ENCODE measurements at regions not wholly inside any gene's neighbourhood (a gene's known extent, or its start where the extent isn't known, plus 50 kb on each side); places are given as distances from the start of the nearest gene placed in this dataset.

DNA sequence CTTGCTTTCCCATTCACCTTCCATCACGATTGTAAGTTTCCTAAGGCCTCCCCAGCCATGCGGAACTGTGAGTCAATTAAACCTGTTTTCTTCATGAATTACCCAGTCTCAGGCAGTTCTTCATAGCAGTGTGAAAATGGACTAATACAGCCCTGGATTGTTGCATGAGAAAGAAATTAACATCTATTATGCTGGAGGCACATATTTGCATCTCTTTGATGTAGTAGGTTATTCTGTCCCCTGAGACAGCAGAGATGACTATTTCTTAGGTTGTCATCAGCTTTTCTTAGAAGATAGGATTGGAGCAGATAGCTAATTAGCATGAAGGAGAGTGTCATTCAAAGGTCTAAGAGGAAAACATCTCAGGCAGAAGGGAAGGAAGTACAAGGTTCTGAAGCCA lies 166.2 kb downstream of the OMA1 start:
- no peaks in the 10 kb centered on the region for H3K9me2 ChIP-seq
- H2AFZ ChIP-seq (ENCODE audit: low read depth): no peak overlapping the region
- H3K36me3 ChIP-seq (replicated peaks in 1 of 2; ENCODE audit: control insufficient read depth in 1 of 2, insufficient read depth in 2 of 2, low read length in 1 of 2): no peaks in the 10 kb centered on the region
- H4K20me1 ChIP-seq (ENCODE audit: insufficient read depth): no peaks in the 10 kb centered on the region
- POLR2A ChIA-PET: no interaction called here
- no peak for TF ChIP-seq POLR2AphosphoS5 (IDR thresholded peaks at IDR 0.05; ENCODE audit: low read depth, low read length)
- no peak overlapping the region for H3K4me2 ChIP-seq
- CTCF ChIA-PET: interaction anchor here (0.5 to 1.4 kb wide), 2 partner anchors 11 to 25 kb away, joined by 3 to 4 read pairs; no protein-coding TSS in a partner anchor
- no peak for DNase-seq
- WGBS (ENCODE audit: low lambda C conversion rate): 56% methylated on average over 2 of the region's 2 CpGs
- no peaks in the 10 kb centered on the region for H3K79me2 ChIP-seq (ENCODE audit: insufficient read depth)
- H3K9ac ChIP-seq: no peak overlapping the region
- no peaks in the 10 kb centered on the region for H3K27me3 ChIP-seq (ENCODE audit: insufficient read depth)
- H3K27ac ChIP-seq (ENCODE audit: low read depth in 2 of 2, low read length in 1 of 2): no peak overlapping the region
- no peaks in the 10 kb centered on the region for H3F3A ChIP-seq (replicated peaks; ENCODE audit: insufficient read depth)
- H3K9me3 ChIP-seq: no peaks in the 10 kb centered on the region
- no peak overlapping the region for H3K4me3 ChIP-seq (ENCODE audit: low read depth in 2 of 2, low read length in 1 of 2)
- H3K4me1 ChIP-seq (ENCODE audit: control insufficient read depth in 1 of 2, insufficient read depth in 2 of 2, low read depth in 1 of 2, low read length in 1 of 2): no peaks in the 10 kb centered on the region

DNA sequence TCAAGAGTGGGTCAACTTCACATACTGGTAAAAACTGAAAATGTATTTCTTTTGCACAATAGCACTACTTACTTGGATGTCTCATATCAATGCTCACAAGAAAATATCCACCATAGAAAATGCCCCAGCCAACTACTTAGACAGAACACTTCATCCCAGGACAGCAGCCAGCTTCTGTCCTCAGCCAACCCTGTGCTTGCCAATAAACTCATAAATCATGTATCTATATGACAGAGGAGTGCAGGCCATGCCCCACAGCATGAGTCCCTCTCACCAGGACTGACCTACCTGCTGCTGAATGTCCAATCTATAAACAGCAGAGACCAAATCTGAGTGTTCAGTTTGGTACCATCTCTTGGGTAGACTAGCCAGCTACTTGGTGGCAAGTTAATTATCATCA lies 179.3 kb downstream of the OMA1 start:
- CTCF ChIA-PET: no interaction called here
- Histone ChIP-seq H3K27ac (ENCODE audit: low read depth in 2 of 2, low read length in 1 of 2) (no peak overlapping the region), H4K20me1 (ENCODE audit: insufficient read depth) (no peaks in the 10 kb centered on the region), H3K9ac (no peak overlapping the region), H3K4me2 (no peak overlapping the region), H3K27me3 (ENCODE audit: insufficient read depth) (no peaks in the 10 kb centered on the region), H3F3A (replicated peaks; ENCODE audit: insufficient read depth) (no peaks in the 10 kb centered on the region), H2AFZ (ENCODE audit: low read depth) (no peak overlapping the region), H3K9me2 (no peaks in the 10 kb centered on the region), H3K9me3 (no peaks in the 10 kb centered on the region), H3K4me1 (ENCODE audit: control insufficient read depth in 1 of 2, insufficient read depth in 2 of 2, low read depth in 1 of 2, low read length in 1 of 2) (no peaks in the 10 kb centered on the region), H3K79me2 (ENCODE audit: insufficient read depth) (no peaks in the 10 kb centered on the region), H3K36me3 (replicated peaks in 1 of 2; ENCODE audit: control insufficient read depth in 1 of 2, insufficient read depth in 2 of 2, low read length in 1 of 2) (no peaks in the 10 kb centered on the region), H3K4me3 (ENCODE audit: low read depth in 2 of 2, low read length in 1 of 2) (no peak overlapping the region)
- no peak for DNase-seq
- TF ChIP-seq TAF1 (IDR thresholded peaks at IDR 0.05; ENCODE audit: borderline replicate concordance, low read depth, low read length): no peak
- TF ChIP-seq, protein P1, sequence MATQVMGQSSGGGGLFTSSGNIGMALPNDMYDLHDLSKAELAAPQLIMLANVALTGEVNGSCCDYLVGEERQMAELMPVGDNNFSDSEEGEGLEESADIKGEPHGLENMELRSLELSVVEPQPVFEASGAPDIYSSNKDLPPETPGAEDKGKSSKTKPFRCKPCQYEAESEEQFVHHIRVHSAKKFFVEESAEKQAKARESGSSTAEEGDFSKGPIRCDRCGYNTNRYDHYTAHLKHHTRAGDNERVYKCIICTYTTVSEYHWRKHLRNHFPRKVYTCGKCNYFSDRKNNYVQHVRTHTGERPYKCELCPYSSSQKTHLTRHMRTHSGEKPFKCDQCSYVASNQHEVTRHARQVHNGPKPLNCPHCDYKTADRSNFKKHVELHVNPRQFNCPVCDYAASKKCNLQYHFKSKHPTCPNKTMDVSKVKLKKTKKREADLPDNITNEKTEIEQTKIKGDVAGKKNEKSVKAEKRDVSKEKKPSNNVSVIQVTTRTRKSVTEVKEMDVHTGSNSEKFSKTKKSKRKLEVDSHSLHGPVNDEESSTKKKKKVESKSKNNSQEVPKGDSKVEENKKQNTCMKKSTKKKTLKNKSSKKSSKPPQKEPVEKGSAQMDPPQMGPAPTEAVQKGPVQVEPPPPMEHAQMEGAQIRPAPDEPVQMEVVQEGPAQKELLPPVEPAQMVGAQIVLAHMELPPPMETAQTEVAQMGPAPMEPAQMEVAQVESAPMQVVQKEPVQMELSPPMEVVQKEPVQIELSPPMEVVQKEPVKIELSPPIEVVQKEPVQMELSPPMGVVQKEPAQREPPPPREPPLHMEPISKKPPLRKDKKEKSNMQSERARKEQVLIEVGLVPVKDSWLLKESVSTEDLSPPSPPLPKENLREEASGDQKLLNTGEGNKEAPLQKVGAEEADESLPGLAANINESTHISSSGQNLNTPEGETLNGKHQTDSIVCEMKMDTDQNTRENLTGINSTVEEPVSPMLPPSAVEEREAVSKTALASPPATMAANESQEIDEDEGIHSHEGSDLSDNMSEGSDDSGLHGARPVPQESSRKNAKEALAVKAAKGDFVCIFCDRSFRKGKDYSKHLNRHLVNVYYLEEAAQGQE (IDR thresholded peaks at IDR 0.05; ENCODE audit: low read depth, low read length): no peak
- no peak for TF ChIP-seq GABPA (IDR thresholded peaks at IDR 0.05; ENCODE audit: low read depth)
- POLR2A ChIA-PET: no interaction called here

DNA sequence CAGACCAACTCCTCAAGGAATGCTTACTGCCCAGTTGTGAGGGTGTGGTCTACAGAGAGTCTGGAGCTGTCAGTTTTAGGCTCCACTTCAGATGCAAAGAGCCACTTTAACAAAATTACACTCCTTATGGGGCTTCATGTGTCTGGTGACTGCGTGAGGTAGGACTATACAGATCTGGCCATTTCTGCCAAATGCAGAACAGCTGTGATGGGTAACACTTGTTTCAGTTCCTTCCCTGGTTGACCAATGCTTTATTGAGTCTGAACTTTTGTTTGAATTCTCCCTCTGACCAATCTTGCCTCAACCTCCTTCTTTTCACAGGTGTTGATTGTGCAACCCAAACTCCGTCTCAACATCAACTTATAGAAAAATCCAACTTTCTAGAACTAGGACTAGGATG lies 181.2 kb downstream of the OMA1 start:
- WGBS (ENCODE audit: low lambda C conversion rate): 44% methylated on average over 2 of the region's 2 CpGs
- Histone ChIP-seq H3K27me3 (ENCODE audit: insufficient read depth) (no peaks in the 10 kb centered on the region), H3K9ac (no peak overlapping the region), H3K4me3 (ENCODE audit: low read depth in 2 of 2, low read length in 1 of 2) (no peak overlapping the region), H4K20me1 (ENCODE audit: insufficient read depth) (no peaks in the 10 kb centered on the region), H3K9me3 (no peaks in the 10 kb centered on the region), H3K79me2 (ENCODE audit: insufficient read depth) (no peaks in the 10 kb centered on the region), H3K4me1 (ENCODE audit: control insufficient read depth in 1 of 2, insufficient read depth in 2 of 2, low read depth in 1 of 2, low read length in 1 of 2) (no peaks in the 10 kb centered on the region), H3K36me3 (replicated peaks in 1 of 2; ENCODE audit: control insufficient read depth in 1 of 2, insufficient read depth in 2 of 2, low read length in 1 of 2) (no peaks in the 10 kb centered on the region), H2AFZ (ENCODE audit: low read depth) (no peak overlapping the region), H3K9me2 (no peaks in the 10 kb centered on the region), H3K27ac (ENCODE audit: low read depth in 2 of 2, low read length in 1 of 2) (no peak overlapping the region), H3F3A (replicated peaks; ENCODE audit: insufficient read depth) (no peaks in the 10 kb centered on the region), H3K4me2 (no peak overlapping the region)
- CTCF ChIA-PET: no interaction called here
- POLR2A ChIA-PET: no interaction called here
- no peak for DNase-seq
- no peak for TF ChIP-seq FOXJ3 (CRISPR knock-in tag; IDR thresholded peaks at IDR 0.05)
- TF ChIP-seq, protein P2, sequence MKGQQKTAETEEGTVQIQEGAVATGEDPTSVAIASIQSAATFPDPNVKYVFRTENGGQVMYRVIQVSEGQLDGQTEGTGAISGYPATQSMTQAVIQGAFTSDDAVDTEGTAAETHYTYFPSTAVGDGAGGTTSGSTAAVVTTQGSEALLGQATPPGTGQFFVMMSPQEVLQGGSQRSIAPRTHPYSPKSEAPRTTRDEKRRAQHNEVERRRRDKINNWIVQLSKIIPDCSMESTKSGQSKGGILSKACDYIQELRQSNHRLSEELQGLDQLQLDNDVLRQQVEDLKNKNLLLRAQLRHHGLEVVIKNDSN (IDR thresholded peaks at IDR 0.05; ENCODE audit: borderline replicate concordance, low read depth): no peak
- no peak for TF ChIP-seq EZH2phosphoT487 (IDR thresholded peaks at IDR 0.05; ENCODE audit: borderline replicate concordance, low read depth)
- no peak for TF ChIP-seq EP300 (IDR thresholded peaks at IDR 0.05; ENCODE audit: borderline replicate concordance in 1 of 2, low read depth in 1 of 2, low read length in 1 of 2)
- TF ChIP-seq, protein P3, sequence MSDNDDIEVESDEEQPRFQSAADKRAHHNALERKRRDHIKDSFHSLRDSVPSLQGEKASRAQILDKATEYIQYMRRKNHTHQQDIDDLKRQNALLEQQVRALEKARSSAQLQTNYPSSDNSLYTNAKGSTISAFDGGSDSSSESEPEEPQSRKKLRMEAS (IDR thresholded peaks at IDR 0.05; ENCODE audit: low read depth): no peak
- TF ChIP-seq, protein P4, sequence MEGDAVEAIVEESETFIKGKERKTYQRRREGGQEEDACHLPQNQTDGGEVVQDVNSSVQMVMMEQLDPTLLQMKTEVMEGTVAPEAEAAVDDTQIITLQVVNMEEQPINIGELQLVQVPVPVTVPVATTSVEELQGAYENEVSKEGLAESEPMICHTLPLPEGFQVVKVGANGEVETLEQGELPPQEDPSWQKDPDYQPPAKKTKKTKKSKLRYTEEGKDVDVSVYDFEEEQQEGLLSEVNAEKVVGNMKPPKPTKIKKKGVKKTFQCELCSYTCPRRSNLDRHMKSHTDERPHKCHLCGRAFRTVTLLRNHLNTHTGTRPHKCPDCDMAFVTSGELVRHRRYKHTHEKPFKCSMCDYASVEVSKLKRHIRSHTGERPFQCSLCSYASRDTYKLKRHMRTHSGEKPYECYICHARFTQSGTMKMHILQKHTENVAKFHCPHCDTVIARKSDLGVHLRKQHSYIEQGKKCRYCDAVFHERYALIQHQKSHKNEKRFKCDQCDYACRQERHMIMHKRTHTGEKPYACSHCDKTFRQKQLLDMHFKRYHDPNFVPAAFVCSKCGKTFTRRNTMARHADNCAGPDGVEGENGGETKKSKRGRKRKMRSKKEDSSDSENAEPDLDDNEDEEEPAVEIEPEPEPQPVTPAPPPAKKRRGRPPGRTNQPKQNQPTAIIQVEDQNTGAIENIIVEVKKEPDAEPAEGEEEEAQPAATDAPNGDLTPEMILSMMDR (IDR thresholded peaks at IDR 0.05): no peak
- TF ChIP-seq GABPA (IDR thresholded peaks at IDR 0.05; ENCODE audit: low read depth): no peak
- TF ChIP-seq NFIC (IDR thresholded peaks at IDR 0.05; ENCODE audit: borderline replicate concordance): no peak
- TF ChIP-seq TAF1 (IDR thresholded peaks at IDR 0.05; ENCODE audit: borderline replicate concordance, low read depth, low read length): no peak
- no peak for TF ChIP-seq POLR2AphosphoS5 (IDR thresholded peaks at IDR 0.05; ENCODE audit: low read depth, low read length)
- no peak for TF ChIP-seq FOXM1 (IDR thresholded peaks at IDR 0.05; ENCODE audit: low read depth)
- no peak for TF ChIP-seq RCOR1 (IDR thresholded peaks at IDR 0.05; ENCODE audit: low read length)
- TF ChIP-seq NRF1 (IDR thresholded peaks at IDR 0.05; ENCODE audit: low read depth, low read length): no peak
- no peak for TF ChIP-seq MEF2A (IDR thresholded peaks at IDR 0.05; ENCODE audit: borderline replicate concordance, low read depth)
- TF ChIP-seq ELF1 (IDR thresholded peaks at IDR 0.05): no peak
- TF ChIP-seq SIN3A (IDR thresholded peaks at IDR 0.05; ENCODE audit: borderline replicate concordance, low read depth, low read length): no peak
- no peak for TF ChIP-seq JUND (IDR thresholded peaks at IDR 0.05)

Measured in SK-N-SH (cell line).